T-cell (primary cell): ENCODE measurements at regions not wholly inside any gene's neighbourhood (a gene's known extent, or its start where the extent isn't known, plus 50 kb on each side); places are given as distances from the start of the nearest gene placed in this dataset.

Experiments
- ATAC-seq, 4 experiments: fragments of 200-7000 bp in 3 of 4; fragments of 150-1000 bp in 1 of 4; cut with Tn5 transposase; replicated peaks in 1 of 4; 1 replicate in 3 of 4; 2 replicates in 1 of 4; pipeline ENCODE4 v1.10.0; 2021; ENCODE audit warnings: moderate library complexity in 3 of 4, mild to moderate bottlenecking in 2 of 4, moderate number of reproducible peaks in 1 of 4
- CTCF ChIA-PET, 2 donors: fragments of 300-600 bp; sonication (Branson Sonifier 250); formaldehyde crosslinking; loops; one replicate each; lab custom pipeline; 2022; ENCODE audit warnings: antibody characterized with exemption in 2 of 2; lab: Charles Lee
- POLR2A ChIA-PET, 2 donors: fragments of 300-600 bp; sonication (Branson Sonifier 250); formaldehyde crosslinking; loops; one replicate each; lab custom pipeline; 2022; ENCODE audit warnings: antibody characterized with exemption in 2 of 2; lab: Charles Lee
- DNase-seq, 35 experiments: peaks; one replicate each; pipeline versions ENCODE4 v3.0.0 to v3.0.0-alpha.2; 2013 to 2023
- H3K27ac ChIP-seq: one replicate; pipeline ENCODE4 v1.5.1; 2013; ENCODE audit warnings: low read length
- H3K27me3 ChIP-seq, 2 experiments: replicated peaks in 1 of 2; 1 replicate in 1 of 2; 2 replicates in 1 of 2; pipeline versions ENCODE4 v1.6.1 to v1.7.0; 2013; ENCODE audit warnings: low read length in 1 of 2, mixed read lengths in 1 of 2; ENCODE audit not compliant: control insufficient read depth in 2 of 2, insufficient read depth in 2 of 2; ENCODE audit errors: extremely low read depth in 1 of 2
- H3K36me3 ChIP-seq, 2 donors: 1 replicate in 1 of 2; 2 replicates in 1 of 2; pipeline versions ENCODE4 v1.6.1 to v1.7.0; 2013; ENCODE audit warnings: low read length in 1 of 2; ENCODE audit not compliant: control insufficient read depth in 2 of 2, insufficient read depth in 1 of 2; ENCODE audit errors: extremely low read depth in 1 of 2
- H3K4me1 ChIP-seq, 2 experiments: 1 replicate in 1 of 2; 2 replicates in 1 of 2; pipeline versions ENCODE4 v1.6.1 to v1.7.0; 2013; ENCODE audit warnings: low read length in 2 of 2, mixed read lengths in 1 of 2; ENCODE audit not compliant: insufficient read depth in 2 of 2, control insufficient read depth in 1 of 2; ENCODE audit errors: extremely low read depth in 1 of 2
- H3K4me3 ChIP-seq, 2 donors: 1 replicate in 1 of 2; 2 replicates in 1 of 2; pipeline versions ENCODE4 v1.5.1 to v1.7.0; 2013; ENCODE audit warnings: mild to moderate bottlenecking in 2 of 2, low read length in 1 of 2, moderate library complexity in 1 of 2; ENCODE audit not compliant: control insufficient read depth in 1 of 2; ENCODE audit errors: extremely low read depth in 1 of 2
- H3K9me3 ChIP-seq: 2 replicates; pipeline ENCODE4 v1.7.0; 2013
- H3K27ac Mint-ChIP-seq, 2 donors: one replicate each; pipeline ENCODE4 v1.8.0; 2020 to 2021; ENCODE audit warnings: mild to moderate bottlenecking in 2 of 2, mixed read lengths in 2 of 2
- H3K27me3 Mint-ChIP-seq, 2 donors: one replicate each; pipeline ENCODE4 v1.8.0; 2021 to 2022; ENCODE audit warnings: mixed read lengths in 2 of 2
- H3K36me3 Mint-ChIP-seq: one replicate; pipeline ENCODE4 v1.8.0; 2021; ENCODE audit warnings: mixed read lengths
- H3K4me1 Mint-ChIP-seq, 3 donors: one replicate each; pipeline ENCODE4 v1.8.0; 2020 to 2022; ENCODE audit warnings: mixed read lengths in 3 of 3, mild to moderate bottlenecking in 1 of 3
- H3K4me3 Mint-ChIP-seq, 3 donors: one replicate each; pipeline ENCODE4 v1.8.0; 2020 to 2022; ENCODE audit warnings: mild to moderate bottlenecking in 3 of 3, mixed read lengths in 3 of 3, moderate library complexity in 3 of 3
- H3K9me3 Mint-ChIP-seq, 3 donors: one replicate each; pipeline ENCODE4 v1.8.0; 2020 to 2022; ENCODE audit warnings: mixed read lengths in 3 of 3
- WGBS: methylation state at CpG from one replicate; pipeline ENCODE4 v1.1.5; 2013; ENCODE audit warnings: missing lambda C conversion rate; ENCODE audit not compliant: insufficient coverage; 5-methylcytosine and 5-hydroxymethylcytosine counted together

DNA sequence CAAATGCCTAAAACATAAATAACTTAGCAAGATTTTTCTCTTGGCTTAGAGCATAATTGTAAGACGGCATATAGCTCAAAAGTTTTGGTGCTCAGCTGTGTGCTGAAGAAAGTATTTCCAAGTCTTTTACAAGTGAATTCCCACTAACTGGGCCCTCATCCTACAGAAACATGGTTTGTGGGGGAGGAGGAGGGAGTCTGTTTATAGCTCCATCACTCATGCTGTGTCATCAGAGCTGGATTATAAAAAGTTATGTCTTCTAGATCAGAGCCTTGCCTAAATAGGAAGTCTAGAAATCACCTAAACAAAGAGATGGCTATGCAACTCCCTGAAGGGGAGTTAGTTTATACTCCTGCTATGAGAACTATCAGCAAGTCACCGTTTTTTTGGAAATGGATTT, 65.9 kb upstream of the OTOGL start:
- H3K4me3 ChIP-seq: no peak overlapping the region
- no CpG with 5 or more reads among the region's 2 CpGs for WGBS
- ChIA-PET POLR2A (interaction anchor here in 1 of 2 donors (0.6 kb wide), 1 partner anchor 1510 kb away, joined by 5 read pairs; no protein-coding TSS in a partner anchor), CTCF (interaction anchor here in 1 of 2 donors (0.8 kb wide), 1 partner anchor 59 kb away, joined by 3 read pairs; no protein-coding TSS in a partner anchor)
- Mint-ChIP-seq H3K36me3 (no peaks in the 10 kb centered on the region), H3K27ac (no peak overlapping the region), H3K27me3 (peaks cover 8 to 21% of the 10 kb centered on the region in 2 donors), H3K4me1 (no peaks in the 10 kb centered on the region), H3K4me3 (no peak overlapping the region), H3K9me3 (no peaks in the 10 kb centered on the region)
- H3K27me3 ChIP-seq: no peaks in the 10 kb centered on the region
- no peaks in the 10 kb centered on the region for H3K9me3 ChIP-seq
- no peaks in the 10 kb centered on the region for H3K4me1 ChIP-seq
- no peak for ATAC-seq
- no peak for DNase-seq
- no peak overlapping the region for H3K27ac ChIP-seq
- H3K36me3 ChIP-seq: no peaks in the 10 kb centered on the region

DNA sequence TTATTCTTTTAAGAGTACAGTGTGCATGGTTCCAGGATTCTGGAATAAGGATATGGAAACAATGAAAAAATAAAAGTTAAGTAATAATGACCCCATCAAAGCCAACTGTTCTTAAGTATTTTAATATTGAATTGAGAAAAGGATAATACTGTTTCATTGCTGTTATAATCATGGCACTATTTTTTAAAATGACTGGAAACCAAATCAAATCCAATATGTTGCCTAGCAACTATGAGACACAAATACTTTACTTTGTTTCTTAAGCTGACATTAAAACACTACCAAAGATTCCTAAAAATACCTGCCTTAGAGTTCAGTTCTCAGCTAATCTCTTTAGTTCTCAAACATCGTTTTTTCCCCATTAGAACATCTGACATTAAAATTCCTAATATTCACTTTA, 66.4 kb upstream of the OTOGL start:
- H3K27ac ChIP-seq: no peak overlapping the region
- H3K4me3 ChIP-seq: no peak overlapping the region
- H3K27me3 Mint-ChIP-seq: peaks cover 8 to 17% of the 10 kb centered on the region in 2 donors
- 40% methylated on average over 1 of the region's 1 CpG for WGBS
- H3K4me1 ChIP-seq: no peaks in the 10 kb centered on the region
- H3K9me3 Mint-ChIP-seq: no peaks in the 10 kb centered on the region
- H3K27ac Mint-ChIP-seq: no peak overlapping the region
- ChIA-PET CTCF (interaction anchor here in 1 of 2 donors (0.8 kb wide), 1 partner anchor 59 kb away, joined by 3 read pairs; no protein-coding TSS in a partner anchor), POLR2A (interaction anchor here in 1 of 2 donors (0.6 kb wide), 1 partner anchor 1510 kb away, joined by 5 read pairs; no protein-coding TSS in a partner anchor)
- H3K4me1 Mint-ChIP-seq: no peaks in the 10 kb centered on the region
- ATAC-seq: no peak
- H3K9me3 ChIP-seq: no peaks in the 10 kb centered on the region
- no peaks in the 10 kb centered on the region for H3K36me3 ChIP-seq
- H3K4me3 Mint-ChIP-seq: no peak overlapping the region
- H3K36me3 Mint-ChIP-seq: no peaks in the 10 kb centered on the region
- no peak for DNase-seq
- H3K27me3 ChIP-seq: no peaks in the 10 kb centered on the region

DNA sequence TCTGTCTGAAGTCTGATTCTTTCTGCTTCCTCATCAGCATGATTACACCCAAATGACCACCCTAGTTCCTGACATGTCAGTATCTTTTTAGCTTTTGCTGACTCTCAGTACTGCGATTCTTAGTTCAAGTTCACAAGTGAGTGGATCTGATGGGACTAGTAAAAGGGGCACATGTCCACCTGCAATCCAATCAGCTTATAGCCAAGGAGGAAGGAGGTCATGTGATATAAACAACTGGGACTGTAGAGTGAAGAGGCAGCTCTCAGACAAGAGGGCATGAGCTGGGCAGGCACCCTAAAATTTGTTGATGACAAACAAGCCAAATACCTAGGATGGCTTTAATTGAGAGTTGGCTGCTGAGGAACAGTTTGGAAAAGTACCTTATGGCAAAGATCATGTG, 68.1 kb upstream of the OTOGL start:
- CTCF ChIA-PET: no interaction called here
- Histone ChIP-seq H3K36me3 (no peaks in the 10 kb centered on the region), H3K4me3 (no peak overlapping the region), H3K27ac (no peak overlapping the region), H3K27me3 (peaks cover 0 to 6% of the 10 kb centered on the region in 2 experiments), H3K4me1 (no peaks in the 10 kb centered on the region), H3K9me3 (no peaks in the 10 kb centered on the region)
- no peaks in the 10 kb centered on the region for H3K36me3 Mint-ChIP-seq
- H3K9me3 Mint-ChIP-seq: no peaks in the 10 kb centered on the region
- DNase-seq (no peak), ATAC-seq (no peak)
- no CpG with 5 or more reads among the region's 1 CpG for WGBS
- H3K4me1 Mint-ChIP-seq: no peaks in the 10 kb centered on the region
- no peak overlapping the region for H3K4me3 Mint-ChIP-seq
- no peak overlapping the region for H3K27ac Mint-ChIP-seq
- POLR2A ChIA-PET: no interaction called here
- H3K27me3 Mint-ChIP-seq: peaks cover 8 to 17% of the 10 kb centered on the region in 2 donors

DNA sequence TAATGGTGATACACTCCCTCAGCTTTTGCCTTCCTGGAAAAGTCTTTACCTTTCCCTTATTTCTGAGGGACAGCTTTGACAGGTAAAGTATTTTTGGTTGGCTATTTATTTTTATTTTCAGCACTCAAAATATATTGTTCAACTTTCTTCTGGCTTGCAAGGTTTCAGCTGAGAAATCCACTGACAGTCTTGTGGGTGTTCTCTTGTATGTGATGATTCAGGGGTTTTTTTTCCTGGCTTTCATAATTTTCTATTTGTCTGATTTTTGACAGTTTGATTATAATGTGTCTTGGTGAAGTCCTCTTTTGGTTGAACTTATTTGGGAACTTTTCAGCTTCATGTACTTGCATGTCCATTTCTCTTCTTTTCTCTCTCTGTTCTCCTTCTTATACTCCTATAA, 73.7 kb upstream of the OTOGL start:
- Mint-ChIP-seq H3K27me3 (peaks cover 13 to 21% of the 10 kb centered on the region in 2 donors), H3K9me3 (peaks cover 5 to 8% (median 6%) of the 10 kb centered on the region in 3 donors), H3K4me3 (no peak overlapping the region), H3K4me1 (no peaks in the 10 kb centered on the region), H3K27ac (no peak overlapping the region), H3K36me3 (peaks cover 6% of the 10 kb centered on the region)
- no peak for DNase-seq
- ATAC-seq: no peak
- POLR2A ChIA-PET: interaction anchor here (0.7 kb wide), 2 partner anchors 14 to 35 kb away, joined by 4 to 8 read pairs; no protein-coding TSS in a partner anchor
- H3K4me3 ChIP-seq: no peak overlapping the region
- peaks cover 0 to 6% of the 10 kb centered on the region in 2 experiments for H3K27me3 ChIP-seq
- no peaks in the 10 kb centered on the region for H3K9me3 ChIP-seq
- no peak overlapping the region for H3K27ac ChIP-seq
- CTCF ChIA-PET: no interaction called here
- H3K36me3 ChIP-seq: no peaks in the 10 kb centered on the region
- H3K4me1 ChIP-seq: no peaks in the 10 kb centered on the region

DNA sequence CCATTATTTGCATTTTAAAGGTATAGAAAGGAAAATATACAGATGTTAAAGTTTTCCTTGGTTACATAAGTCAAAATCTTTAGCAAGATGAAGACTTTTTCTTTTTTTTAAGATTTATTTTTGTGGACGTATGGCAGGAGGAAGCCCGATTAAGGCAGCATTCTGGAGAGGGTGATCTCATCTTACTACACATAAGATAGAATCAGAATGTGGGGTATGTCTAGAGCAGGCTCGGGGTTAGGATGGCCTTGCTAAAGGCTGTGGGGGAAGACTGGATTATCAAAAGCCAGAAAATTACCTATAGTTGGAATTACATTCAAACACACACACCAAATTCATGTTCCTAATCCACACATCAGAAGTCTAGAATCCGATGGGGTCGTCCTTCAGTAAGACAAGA, 79.6 kb upstream of the OTOGL start:
- CTCF ChIA-PET: no interaction called here
- POLR2A ChIA-PET: no interaction called here
- H3K27ac Mint-ChIP-seq: no peak overlapping the region

DNA sequence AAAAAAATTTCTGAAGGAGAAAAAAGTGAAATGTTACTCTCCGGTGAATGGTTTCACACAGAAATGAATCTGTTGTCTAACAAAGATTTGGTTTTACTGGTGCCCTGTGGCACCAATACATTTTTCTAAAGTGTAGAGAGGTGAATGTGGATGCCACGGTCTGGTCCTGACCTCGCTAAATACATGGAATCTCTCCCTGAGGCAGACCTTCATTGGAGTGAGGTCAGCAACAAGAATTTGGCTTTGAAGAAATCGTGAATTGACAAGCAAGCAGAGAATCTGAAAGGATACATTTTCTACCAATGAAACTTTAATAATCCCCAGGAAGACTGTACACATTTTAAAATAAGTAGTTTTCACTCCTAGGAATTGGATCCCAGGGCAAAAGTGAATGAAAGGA, 81.2 kb upstream of the OTOGL start:
- POLR2A ChIA-PET: no interaction called here
- WGBS: no CpG with 5 or more reads among the region's 4 CpGs
- CTCF ChIA-PET: no interaction called here

More for the DNA sequence above, 79.6 kb upstream of the OTOGL start:
- no peak overlapping the region for H3K4me3 Mint-ChIP-seq
- ATAC-seq (no peak), DNase-seq (no peak)
- WGBS: 100% methylated on average over 1 of the region's 5 CpGs
- H3K27me3 ChIP-seq: no peaks in the 10 kb centered on the region
- peaks cover 3 to 11% of the 10 kb centered on the region in 2 donors for H3K27me3 Mint-ChIP-seq
- H3K4me3 ChIP-seq: no peak overlapping the region
- no peaks in the 10 kb centered on the region for H3K36me3 ChIP-seq
- H3K36me3 Mint-ChIP-seq: no peaks in the 10 kb centered on the region
- H3K27ac ChIP-seq: no peak overlapping the region
- H3K4me1 ChIP-seq: no peaks in the 10 kb centered on the region
- H3K4me1 Mint-ChIP-seq: no peaks in the 10 kb centered on the region
- H3K9me3 ChIP-seq: no peaks in the 10 kb centered on the region
- peaks cover 0 to 7% (median 0%) of the 10 kb centered on the region in 3 donors for H3K9me3 Mint-ChIP-seq

More for the DNA sequence above, 81.2 kb upstream of the OTOGL start:
- Histone ChIP-seq H3K4me3 (no peak overlapping the region), H3K27me3 (peaks cover 0 to 7% of the 10 kb centered on the region in 2 experiments), H3K36me3 (no peaks in the 10 kb centered on the region), H3K9me3 (no peaks in the 10 kb centered on the region), H3K27ac (no peak overlapping the region), H3K4me1 (no peaks in the 10 kb centered on the region)
- Mint-ChIP-seq H3K9me3 (peaks cover 0 to 8% (median 0%) of the 10 kb centered on the region in 3 donors), H3K27ac (no peak overlapping the region), H3K4me1 (no peaks in the 10 kb centered on the region), H3K4me3 (no peak overlapping the region), H3K36me3 (no peaks in the 10 kb centered on the region), H3K27me3 (peaks cover 7 to 13% of the 10 kb centered on the region in 2 donors)
- ATAC-seq (no peak), DNase-seq (no peak)
